Posterior vena cava (tissue), 2 donors: ENCODE measurements at regions not wholly inside any gene's neighbourhood (a gene's known extent, or its start where the extent isn't known, plus 50 kb on each side); places are given as distances from the start of the nearest gene placed in this dataset.

Source experiments
- DNase-seq: peaks from one replicate; pipeline ENCODE4 v3.0.0-alpha.2; 2020; ENCODE audit warnings: low spot score
- intact Hi-C, 2 donors: fragments of 100-400 bp; cut with DNase I; formaldehyde crosslinking; loops; one replicate each; pipeline versions ENCODE4 v1.14.1 to v1.14.2; 2022 to 2023
- donor health status: DM: yes; HTN: yes; CAD: no.
- donor health status: DM: yes; HTN: yes; CAD: no.

GRCh38 chr10:107238275-107238674 lies 73.8 kb upstream of the SORCS1 start:
- intact Hi-C loops: no loop called here
- DNase-seq: no peak

GRCh38 chr10:107232013-107232412 lies 67.5 kb upstream of the SORCS1 start:
- no peak for DNase-seq
- intact Hi-C loops: no loop called here

GRCh38 chr10:107230887-107231286 lies 66.4 kb upstream of the SORCS1 start:
- intact Hi-C loops: no loop called here
- DNase-seq: no peak

GRCh38 chr10:107215681-107216080 lies 51.2 kb upstream of the SORCS1 start:
- DNase-seq: no peak
- intact Hi-C loops: no loop called here
